ENCODE measurements at regions not wholly inside any gene's neighbourhood (a gene's known extent, or its start where the extent isn't known, plus 50 kb on each side); places are given as distances from the start of the nearest gene placed in this dataset.
"Not testable (repeated sequence)": the region's sequence is repeated elsewhere in the genome, so short reads cannot be mapped to it uniquely, and the experiment has no call there.

DNA sequence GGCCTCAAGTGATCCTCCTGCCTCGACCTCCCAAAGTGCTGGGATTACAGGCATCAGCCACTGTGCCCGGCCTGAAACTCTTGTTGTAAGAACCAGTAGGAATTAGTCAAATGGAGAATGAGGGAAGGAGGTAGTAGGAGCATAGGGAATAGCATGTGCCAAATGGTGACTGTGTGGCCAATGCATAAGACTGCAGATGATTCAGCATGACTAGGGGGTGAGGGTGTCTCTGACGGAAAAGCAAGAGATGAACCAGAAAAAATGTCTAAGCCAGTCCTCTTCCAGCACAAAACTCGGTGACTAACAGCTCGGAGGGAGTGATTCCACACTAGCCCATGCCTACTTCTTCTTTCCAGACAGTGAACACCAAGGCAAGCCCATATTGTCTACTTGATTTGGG, 58.2 kb upstream of the DUSP21 start:
- no peak for DNase-seq (ENCODE audit: low spot score)
- FAIRE-seq, result no peak

- DNase-seq (ENCODE audit: low spot score), result no peak
- FAIRE-seq, result no peak
Observed at GRCh38 chrX:44784241-44784640, 59.6 kb upstream of the DUSP21 start.

GRCh38 chrX:44778254-44778653, 65.6 kb upstream of the DUSP21 start:
- no peak for FAIRE-seq
- no peak for DNase-seq (ENCODE audit: low spot score)

DNA sequence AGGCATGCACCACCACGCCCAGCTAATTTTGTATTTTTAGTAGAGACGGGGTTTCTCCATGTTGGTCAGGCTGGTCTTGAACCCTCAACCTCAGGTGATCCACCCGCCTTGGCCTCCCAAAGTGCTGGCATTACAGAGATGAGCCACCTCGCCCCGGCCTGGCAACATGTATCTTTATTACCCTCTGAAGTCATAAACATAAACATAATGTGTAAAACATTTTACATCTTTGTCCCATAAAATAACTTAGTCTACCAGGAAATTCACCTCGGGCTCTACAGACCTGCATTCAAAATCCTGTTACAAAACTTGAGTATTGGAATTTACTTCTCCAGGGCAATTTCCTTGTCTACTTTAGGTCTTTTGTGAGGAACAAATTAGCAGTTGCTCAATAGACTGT, 68.1 kb upstream of the DUSP21 start:
- FAIRE-seq, result no peak
- DNase-seq (ENCODE audit: low spot score), result no peak

- not testable (repeated sequence) for FAIRE-seq; DNase-seq (ENCODE audit: low spot score)
Observed at GRCh38 chrX:44774066-44774465, 69.8 kb upstream of the DUSP21 start.

- DNase-seq (ENCODE audit: low spot score) (no peak), FAIRE-seq (no peak)
Observed at GRCh38 chrX:44770121-44770520, 73.7 kb upstream of the DUSP21 start.

GRCh38 chrX:44767308-44767707, 76.5 kb upstream of the DUSP21 start:
- no peak for FAIRE-seq
- DNase-seq (ENCODE audit: low spot score), result no peak

DNA sequence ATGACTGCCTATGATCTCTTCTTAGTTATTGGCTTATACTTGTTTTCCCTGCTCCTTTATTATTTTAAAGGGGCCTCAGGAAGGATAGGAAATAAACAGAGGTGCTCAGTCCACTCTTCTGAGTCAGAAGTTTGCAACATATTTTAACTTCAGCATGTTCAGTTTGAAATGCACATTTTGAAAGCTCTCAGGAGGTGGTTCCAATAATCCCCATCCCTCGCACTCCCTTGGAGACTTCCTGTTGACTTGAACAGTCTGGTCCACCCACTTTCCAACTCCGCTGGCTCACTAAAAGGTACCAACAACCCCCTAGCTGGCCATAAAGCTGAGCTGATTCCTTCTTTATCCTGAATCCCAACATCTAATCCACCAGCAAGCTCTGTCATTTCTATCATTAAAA, 78.3 kb upstream of the DUSP21 start:
- DNase-seq (ENCODE audit: low spot score) (no peak), FAIRE-seq (no peak)

DNA sequence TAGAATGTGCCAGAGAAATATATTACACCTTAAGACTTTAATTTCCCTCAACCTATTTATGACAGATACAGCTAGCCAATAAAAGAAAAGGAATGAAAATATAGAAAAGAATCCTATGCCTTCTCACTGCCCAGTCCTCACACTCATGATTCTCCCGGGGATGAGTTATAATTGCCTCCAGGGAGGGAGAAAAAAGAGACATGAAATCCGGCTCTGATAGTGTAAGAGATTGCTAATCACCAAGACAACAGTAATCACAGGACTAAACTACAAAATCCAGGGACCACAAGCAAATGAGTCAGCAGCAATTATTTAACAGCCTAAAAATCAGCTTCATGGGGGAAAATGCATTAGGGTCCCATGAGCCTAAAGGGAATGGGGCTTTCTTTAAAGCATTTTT, 95.9 kb upstream of the DUSP21 start:
- FAIRE-seq (no peak), DNase-seq (ENCODE audit: low spot score) (no peak)

DNA sequence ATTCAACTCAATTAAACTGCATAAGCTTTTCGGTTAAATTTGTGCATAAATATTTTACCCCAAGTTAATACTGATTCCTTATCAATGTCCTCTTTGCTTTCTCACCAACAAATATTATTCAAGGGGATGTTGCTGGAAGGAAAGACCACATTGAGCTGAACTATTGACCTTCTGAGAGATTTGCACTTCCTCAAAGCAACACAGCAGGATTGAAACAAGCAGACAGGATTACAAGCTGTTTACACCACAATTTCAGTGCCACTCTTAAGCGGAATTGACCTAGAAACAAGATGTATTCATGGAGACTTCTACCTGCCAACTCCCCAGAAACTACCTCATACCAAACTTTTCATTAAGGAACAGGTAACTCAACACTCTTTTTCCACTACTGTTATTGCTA, 96.5 kb upstream of the DUSP21 start:
- FAIRE-seq (no peak), DNase-seq (ENCODE audit: low spot score) (no peak)

- DNase-seq (ENCODE audit: low spot score), result no peak
- FAIRE-seq, result no peak
Observed at GRCh38 chrX:44744799-44745198, 99.0 kb upstream of the DUSP21 start.

DNA sequence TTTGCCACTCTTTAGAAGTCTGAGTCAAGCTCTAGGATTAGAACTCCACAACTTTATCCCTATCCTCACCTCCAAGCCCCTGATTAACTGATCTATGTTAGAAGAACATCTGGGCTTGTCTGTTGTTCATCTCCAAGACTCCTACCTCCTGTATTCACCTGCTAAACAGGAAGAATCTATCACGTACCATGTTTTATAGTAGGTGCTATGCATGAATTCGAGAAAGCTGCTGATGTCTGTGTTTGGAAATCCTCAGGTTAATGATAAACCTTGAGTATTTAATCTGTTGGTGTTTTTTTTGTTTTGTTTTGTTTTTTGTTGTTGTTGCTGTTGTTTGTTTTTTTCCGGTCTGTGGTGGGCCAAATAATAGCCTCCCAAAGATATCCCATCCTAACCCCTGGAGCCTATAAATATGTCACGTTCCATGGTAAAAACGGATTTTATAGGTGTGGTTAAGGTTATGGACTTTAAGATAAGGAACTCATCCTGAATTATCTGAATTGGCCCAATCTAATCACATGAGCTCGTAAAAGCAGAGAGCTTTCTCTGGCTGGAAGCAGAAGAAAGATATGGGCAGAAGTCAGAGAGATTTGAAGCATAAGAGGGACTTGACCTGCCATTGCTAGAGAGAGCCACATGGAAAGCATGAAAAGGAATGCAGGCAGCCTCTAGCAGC, 101.2 kb upstream of the DUSP21 start:
- no peak for DNase-seq (ENCODE audit: low spot score)
- no peak for FAIRE-seq

DNA sequence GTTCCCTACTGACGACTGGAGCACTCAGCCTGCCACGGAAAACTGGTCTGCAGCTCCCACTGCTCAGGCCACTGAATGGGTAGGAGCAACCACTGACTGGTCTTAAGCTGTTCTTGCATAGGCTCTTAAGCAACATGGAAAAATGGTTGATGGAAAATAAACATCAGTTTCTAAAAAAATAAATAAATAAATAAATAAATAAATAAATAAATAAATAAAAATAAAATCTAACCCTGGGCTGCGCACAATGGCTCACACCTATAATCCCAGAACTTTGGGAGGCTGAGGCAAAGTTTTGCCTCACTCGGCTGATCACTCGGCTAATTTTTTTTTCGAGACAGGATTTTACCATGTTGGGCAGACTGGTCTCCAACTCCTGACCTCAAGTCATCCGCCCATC, 102.0 kb upstream of the DUSP21 start:
- DNase-seq (ENCODE audit: low spot score); FAIRE-seq: not testable (repeated sequence)

- DNase-seq (ENCODE audit: low spot score); FAIRE-seq: not testable (repeated sequence)
Observed at GRCh38 chrX:44741458-44741857, 102.4 kb upstream of the DUSP21 start.

GRCh38 chrX:44735498-44735897, 108.3 kb upstream of the DUSP21 start:
- FAIRE-seq, result no peak
- no peak for DNase-seq (ENCODE audit: low spot score)

DNA sequence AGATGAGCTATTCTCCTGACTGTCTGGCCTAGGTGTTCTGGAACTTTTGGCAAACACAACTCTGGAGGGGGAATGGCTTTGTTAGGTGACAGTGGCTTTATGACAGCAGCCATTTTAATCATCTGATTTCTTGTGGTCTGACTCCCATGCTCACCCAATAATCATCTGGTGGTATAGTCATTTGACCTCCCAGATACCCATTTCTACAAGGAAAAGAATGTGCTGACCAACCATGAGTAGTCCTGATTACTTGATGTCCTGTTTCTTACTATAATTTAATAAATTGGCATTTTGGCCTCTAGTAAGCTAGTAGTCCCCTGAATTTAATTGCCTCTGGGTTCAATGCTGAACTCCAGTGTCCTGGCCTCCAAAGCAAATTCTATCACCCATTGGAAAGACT, 109.9 kb upstream of the DUSP21 start:
- no peak for DNase-seq (ENCODE audit: low spot score)
- no peak for FAIRE-seq

DNA sequence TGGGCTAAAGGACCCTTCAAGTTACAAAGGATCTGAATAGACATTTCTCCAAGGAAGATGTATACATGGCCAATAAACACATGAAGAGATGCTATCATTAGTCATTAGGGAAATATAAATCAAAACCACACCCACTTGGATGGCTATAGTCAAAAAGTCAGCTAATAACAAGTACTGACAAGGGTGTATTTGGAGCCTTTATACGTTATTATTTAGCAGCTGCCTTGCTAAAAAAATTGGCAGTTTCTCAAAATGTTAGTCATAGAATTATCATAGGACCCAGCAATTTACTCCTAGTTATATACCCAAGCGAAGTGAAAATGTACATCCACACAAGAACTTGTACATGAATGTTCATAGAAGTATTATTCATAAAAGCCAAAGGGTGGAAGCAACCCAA, 112.7 kb upstream of the DUSP21 start:
- no peak for DNase-seq (ENCODE audit: low spot score)
- no peak for FAIRE-seq

DNA sequence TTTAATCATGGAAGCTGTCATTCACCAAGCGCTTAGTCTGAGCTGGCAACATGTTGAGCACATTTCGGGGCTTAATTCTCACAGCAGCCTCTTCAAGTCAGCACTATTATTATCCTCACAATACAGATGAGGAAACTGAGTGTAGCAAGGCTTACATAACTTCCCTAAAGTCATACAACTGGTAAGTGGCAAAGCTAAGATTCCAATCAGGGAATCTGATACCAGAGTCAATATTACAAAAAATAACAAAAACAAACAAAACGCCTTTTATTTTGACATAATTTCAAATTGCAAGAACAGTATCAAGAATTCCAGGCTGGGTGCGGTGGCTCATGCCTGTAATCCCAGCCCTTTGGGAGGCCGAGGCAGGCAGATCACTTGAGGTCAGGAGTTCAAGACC, 120.4 kb upstream of the DUSP21 start:
- no peak for FAIRE-seq
- no peak for DNase-seq (ENCODE audit: low spot score)

- no peak for DNase-seq (ENCODE audit: low spot score)
- FAIRE-seq, result no peak
Observed at GRCh38 chrX:44708470-44708869, 135.4 kb upstream of the DUSP21 start.

DNA sequence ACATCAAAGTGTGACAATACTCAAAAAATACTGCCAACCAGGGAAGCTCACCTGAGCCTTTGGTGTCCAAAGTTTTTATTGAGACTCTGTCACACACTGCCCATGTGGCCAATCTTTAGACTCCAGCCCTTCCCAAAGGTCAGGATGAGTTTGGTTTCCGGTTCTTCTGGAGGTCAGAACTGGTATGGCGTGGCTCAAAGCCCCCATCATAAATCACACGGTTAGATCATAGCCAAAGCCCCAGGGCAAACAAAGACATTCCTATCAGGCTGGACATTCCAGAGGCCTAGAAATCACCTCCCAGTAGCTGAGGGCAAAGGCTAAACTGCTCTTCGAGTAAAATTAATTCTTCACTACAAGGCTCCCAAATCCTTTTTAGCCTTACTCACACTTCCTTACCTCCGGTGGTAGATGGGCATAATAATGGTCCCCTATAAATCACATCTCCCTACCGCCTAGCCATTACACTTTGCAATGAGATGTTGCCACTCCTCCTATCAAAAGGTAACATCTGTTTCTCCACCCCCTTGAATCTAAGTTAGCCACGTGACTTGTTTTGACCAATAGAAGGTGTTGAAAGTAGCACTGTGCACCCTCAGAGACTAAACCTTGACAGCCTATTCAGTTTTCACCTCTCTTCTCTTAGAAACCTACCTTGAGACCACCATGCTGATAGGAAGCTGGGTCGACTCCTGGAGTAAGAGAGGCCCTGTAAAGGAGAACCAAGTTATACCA, 137.8 kb upstream of the DUSP21 start:
- no peak for DNase-seq (ENCODE audit: low spot score)
- FAIRE-seq, result no peak

- FAIRE-seq (no peak), DNase-seq (ENCODE audit: low spot score) (no peak)
Observed at GRCh38 chrX:44698357-44698756, 145.5 kb upstream of the DUSP21 start.

- DNase-seq (ENCODE audit: low spot score), result no peak
- FAIRE-seq, result no peak
Observed at GRCh38 chrX:44693255-44693654, 150.6 kb upstream of the DUSP21 start.

DNA sequence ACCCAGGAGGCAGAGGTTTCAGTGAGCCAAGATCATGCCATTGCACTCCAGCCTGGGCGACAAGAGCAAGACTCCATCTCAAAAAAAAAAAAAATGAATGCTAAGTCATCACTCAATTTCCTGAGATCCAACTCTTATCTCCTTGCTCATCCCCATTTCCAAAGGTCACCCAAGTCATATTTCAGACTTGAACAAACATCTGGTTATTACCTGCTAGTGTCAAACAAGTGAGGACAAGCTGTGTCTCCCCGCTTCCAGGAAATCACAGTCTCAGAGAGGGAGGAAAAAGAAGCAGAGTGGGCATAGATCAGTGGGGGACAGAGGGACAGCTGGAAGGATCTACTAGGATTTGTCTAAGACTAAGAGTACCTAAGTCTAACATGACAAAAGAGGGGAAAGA, 147.5 kb upstream of the FUNDC1 start:
- FAIRE-seq, result no peak
- no peak for DNase-seq (ENCODE audit: low spot score)
